SK-N-SH (cell line): ENCODE measurements at regions not wholly inside any gene's neighbourhood (a gene's known extent, or its start where the extent isn't known, plus 50 kb on each side); places are given as distances from the start of the nearest gene placed in this dataset.

Experiments
- CTCF ChIA-PET: fragments of 300-600, 350-600 bp; formaldehyde crosslinking; extraction: SDS; loops from one replicate; lab custom pipeline; 2021; lab: Yijun Ruan, JAX
- POLR2A ChIA-PET: fragments of 350-600 bp; sonication (Branson Sonifier 250); formaldehyde crosslinking; extraction: SDS; loops from one replicate; lab custom pipeline; 2020; ENCODE audit warnings: antibody characterized with exemption, inconsistent platforms; lab: Yijun Ruan, JAX
- DNase-seq: peaks from one replicate; pipeline ENCODE4 v3.0.0; 2012
- H2AFZ ChIP-seq: fragments of 200-600 bp; sonication (generic); 2 replicates; pipeline ENCODE4 v1.8.1; 2016; ENCODE audit warnings: antibody characterized with exemption, mild to moderate bottlenecking, low read depth
- H3F3A ChIP-seq: fragments of 200-600 bp; sonication (generic); replicated peaks from 2 replicates; pipeline ENCODE3; 2016; ENCODE audit warnings: antibody characterized with exemption, mild to moderate bottlenecking; ENCODE audit not compliant: insufficient read depth
- H3K27ac ChIP-seq, 2 experiments: fragments of 200-500 bp in 1 of 2; fragments of 200-600 bp in 1 of 2; sonication (Bioruptor generic) in 1 of 2; sonication (generic), shearing (Covaris generic) in 1 of 2; 2 replicates each; pipeline versions ENCODE4 v1.5.1 to v1.6.1; 2014 to 2016; ENCODE audit warnings: low read depth in 2 of 2, inconsistent platforms in 1 of 2, low read length in 1 of 2, mild to moderate bottlenecking in 1 of 2, mixed read lengths in 1 of 2
- H3K27me3 ChIP-seq: fragments of 200-600 bp; sonication (generic), shearing (Covaris generic); 2 replicates; pipeline ENCODE4 v1.6.1; 2016; ENCODE audit warnings: mixed run types; ENCODE audit not compliant: insufficient read depth
- H3K36me3 ChIP-seq, 2 experiments: fragments of 200-500 bp in 1 of 2; fragments of 200-600 bp in 1 of 2; sonication (Bioruptor generic) in 1 of 2; sonication (generic) in 1 of 2; replicated peaks in 1 of 2; 2 replicates each; pipeline versions ENCODE3 to v1.5.1; 2014 to 2016; ENCODE audit warnings: low read length in 1 of 2, mild to moderate bottlenecking in 1 of 2; ENCODE audit not compliant: insufficient read depth in 2 of 2, control insufficient read depth in 1 of 2
- H3K4me1 ChIP-seq, 2 experiments: fragments of 200-500 bp in 1 of 2; fragments of 200-600 bp in 1 of 2; sonication (Bioruptor generic) in 1 of 2; sonication (generic), shearing (Covaris generic) in 1 of 2; 2 replicates each; pipeline versions ENCODE4 v1.5.1 to v1.6.1; 2014 to 2016; ENCODE audit warnings: low read depth in 1 of 2, low read length in 1 of 2, mixed run types in 1 of 2; ENCODE audit not compliant: insufficient read depth in 2 of 2, control insufficient read depth in 1 of 2
- H3K4me2 ChIP-seq: fragments of 200-600 bp; sonication (generic), shearing (Covaris generic); 2 replicates; pipeline ENCODE4 v1.6.1; 2017; ENCODE audit warnings: mixed run types
- H3K4me3 ChIP-seq, 2 experiments: fragments of 200-500 bp in 1 of 2; fragments of 200-600 bp in 1 of 2; sonication (Bioruptor generic) in 1 of 2; sonication (generic), shearing (Covaris generic) in 1 of 2; 2 replicates each; pipeline versions ENCODE4 v1.5.1 to v1.8.1; 2014 to 2016; ENCODE audit warnings: low read depth in 2 of 2, inconsistent platforms in 1 of 2, low read length in 1 of 2, mild to moderate bottlenecking in 1 of 2, mixed read lengths in 1 of 2, moderate library complexity in 1 of 2
- H3K79me2 ChIP-seq: fragments of 200-600 bp; sonication (generic); 2 replicates; pipeline ENCODE4 v1.8.1; 2017; ENCODE audit warnings: mild to moderate bottlenecking; ENCODE audit not compliant: insufficient read depth
- H3K9ac ChIP-seq: fragments of 200-600 bp; sonication (generic); 2 replicates; pipeline ENCODE4 v1.6.1; 2017; ENCODE audit warnings: mixed run types
- H3K9me2 ChIP-seq: fragments of 200-600 bp; sonication (generic); 2 replicates; pipeline ENCODE4 v1.6.1; 2017; ENCODE audit warnings: mixed run types
- H3K9me3 ChIP-seq: fragments of 200-600 bp; sonication (generic); 2 replicates; pipeline ENCODE4 v1.6.1; 2017; ENCODE audit warnings: mixed run types, mild to moderate bottlenecking, moderate library complexity
- H4K20me1 ChIP-seq: fragments of 200-600 bp; sonication (generic); 2 replicates; pipeline ENCODE4 v1.6.1; 2017; ENCODE audit warnings: mild to moderate bottlenecking, mixed run types; ENCODE audit not compliant: insufficient read depth
- CHD2 ChIP-seq: fragments of 150-350 bp; IDR thresholded peaks from 2 replicates; pipeline ENCODE4 v1.6.1; 2018; ENCODE audit warnings: low read length; ENCODE audit not compliant: partially characterized antibody
- ELF1 ChIP-seq: IDR thresholded peaks from 2 replicates; pipeline ENCODE4 v1.4.0; 2012
- EP300 ChIP-seq, 2 experiments: IDR thresholded peaks; 2 replicates each; pipeline versions ENCODE4 v1.4.0 to v1.6.1; 2012; ENCODE audit warnings: borderline replicate concordance in 1 of 2, low read depth in 1 of 2, low read length in 1 of 2
- EZH2phosphoT487 ChIP-seq: fragments of 200-600 bp; sonication (generic); IDR thresholded peaks from 2 replicates; pipeline ENCODE4 v1.6.1; 2017; ENCODE audit warnings: low read depth, mixed run types, mild to moderate bottlenecking, antibody characterized with exemption, moderate library complexity, borderline replicate concordance
- FOSL2 ChIP-seq: IDR thresholded peaks from 2 replicates; pipeline ENCODE4 v1.4.0; 2012; ENCODE audit warnings: low read depth, mild to moderate bottlenecking, moderate library complexity, borderline replicate concordance
- FOXJ3 ChIP-seq: sonication (generic); formaldehyde crosslinking; IDR thresholded peaks from 2 replicates; pipeline ENCODE4 v1.5.1; 2020; ENCODE audit warnings: mild to moderate bottlenecking, missing genetic modification reagents
- FOXM1 ChIP-seq: IDR thresholded peaks from 2 replicates; pipeline ENCODE4 v1.4.0; 2012; ENCODE audit warnings: low read depth, mild to moderate bottlenecking
- GABPA ChIP-seq: IDR thresholded peaks from 2 replicates; pipeline ENCODE4 v1.4.0; 2012; ENCODE audit warnings: low read depth, mild to moderate bottlenecking
- GATA2 ChIP-seq: sonication (generic); formaldehyde crosslinking; IDR thresholded peaks from 2 replicates; pipeline ENCODE4 v1.5.0; 2020; ENCODE audit warnings: mild to moderate bottlenecking, missing genetic modification reagents
- JUND ChIP-seq: IDR thresholded peaks from 2 replicates; pipeline ENCODE4 v1.4.0; 2012
- MAX ChIP-seq: IDR thresholded peaks from 2 replicates; pipeline ENCODE4 v1.4.0; 2012; ENCODE audit warnings: low read depth
- MEF2A ChIP-seq: IDR thresholded peaks from 2 replicates; pipeline ENCODE4 v1.4.0; 2012; ENCODE audit warnings: low read depth, borderline replicate concordance
- NRF1 ChIP-seq: IDR thresholded peaks from 2 replicates; pipeline ENCODE4 v1.6.1; 2012; ENCODE audit warnings: low read depth, mild to moderate bottlenecking, low read length
- PBX3 ChIP-seq: IDR thresholded peaks from 2 replicates; pipeline ENCODE4; 2012
- RAD21 ChIP-seq: IDR thresholded peaks from 2 replicates; pipeline ENCODE4 v1.6.1; 2012; ENCODE audit warnings: mild to moderate bottlenecking, low read length
- RCOR1 ChIP-seq: fragments of 150-350 bp; IDR thresholded peaks from 2 replicates; pipeline ENCODE4 v1.6.1; 2017; ENCODE audit warnings: antibody characterized with exemption, low read length
- RFX5 ChIP-seq: IDR thresholded peaks from 2 replicates; pipeline ENCODE4 v1.6.1; 2012; ENCODE audit warnings: mild to moderate bottlenecking, improper control_type of control experiment, low read length
- RXRA ChIP-seq: IDR thresholded peaks from 2 replicates; pipeline ENCODE4 v1.4.0; 2012; ENCODE audit warnings: low read depth, mild to moderate bottlenecking, borderline replicate concordance
- SIN3A ChIP-seq: IDR thresholded peaks from 2 replicates; pipeline ENCODE4 v1.6.1; 2012; ENCODE audit warnings: low read depth, mild to moderate bottlenecking, low read length, moderate library complexity, borderline replicate concordance
- SMC3 ChIP-seq: IDR thresholded peaks from 2 replicates; pipeline ENCODE4 v1.6.1; 2012; ENCODE audit warnings: low read depth, low read length, improper control_type of control experiment
- TCF12 ChIP-seq: IDR thresholded peaks from 2 replicates; pipeline ENCODE4 v1.4.0; 2012
- TEAD4 ChIP-seq: IDR thresholded peaks from 2 replicates; pipeline ENCODE4 v1.4.0; 2012; ENCODE audit warnings: mild to moderate bottlenecking, borderline replicate concordance; ENCODE audit not compliant: insufficient read depth
- USF2 ChIP-seq: fragments of 150-350 bp; IDR thresholded peaks from 2 replicates; pipeline ENCODE4 v1.6.1; 2017; ENCODE audit warnings: antibody characterized with exemption, low read length, low read depth, borderline replicate concordance
- YY1 ChIP-seq: IDR thresholded peaks from 2 replicates; pipeline ENCODE4 v1.4.0; 2012; ENCODE audit warnings: low read depth, mild to moderate bottlenecking
- ZBTB33 ChIP-seq: IDR thresholded peaks from 2 replicates; pipeline ENCODE4 v1.4.0; 2012; ENCODE audit warnings: low read depth, borderline replicate concordance
- WGBS: methylation state at CpG from one replicate; pipeline ENCODE4 v1.1.6; 2017; ENCODE audit warnings: low lambda C conversion rate; 5-methylcytosine and 5-hydroxymethylcytosine counted together

- no peaks in the 10 kb centered on the region; a peak in 1 of 4 replicates for H3K4me1 ChIP-seq
- H3K27me3 ChIP-seq, result no peaks in the 10 kb centered on the region
- peak overlapping the region; percentile 9; the same call in 1 of the 2 replicates for H2AFZ ChIP-seq
- ChIA-PET CTCF (no interaction called here), POLR2A (no interaction called here)
- 32% methylated on average over 1 of the region's 1 CpG for WGBS
- no peak overlapping the region for H3K9ac ChIP-seq
- H3K9me2 ChIP-seq, result no peaks in the 10 kb centered on the region
- no peak for DNase-seq
- no peaks in the 10 kb centered on the region for H3F3A ChIP-seq
- no peaks in the 10 kb centered on the region for H3K36me3 ChIP-seq
- no peaks in the 10 kb centered on the region for H4K20me1 ChIP-seq
- H3K9me3 ChIP-seq, result no peaks in the 10 kb centered on the region
- H3K79me2 ChIP-seq, result no peaks in the 10 kb centered on the region
- no peak overlapping the region for H3K4me2 ChIP-seq
- no peak overlapping the region for H3K4me3 ChIP-seq
- TF ChIP-seq RXRA, result no peak
- no peak for TF ChIP-seq SMC3
- no peak for TF ChIP-seq FOXJ3 (CRISPR knock-in tag)
- no peak for TF ChIP-seq NRF1
- no peak for TF ChIP-seq TCF12
- no peak for TF ChIP-seq ELF1
- no peak for TF ChIP-seq GATA2
- no peak for TF ChIP-seq PBX3
- TF ChIP-seq MAX, result no peak
- TF ChIP-seq EP300 (IDR thresholded peaks at IDR 0.05; ENCODE audit: borderline replicate concordance in 1 of 2, low read depth in 1 of 2, low read length in 1 of 2), result no peak
- no peak for TF ChIP-seq CHD2
- TF ChIP-seq JUND, result no peak
- TF ChIP-seq USF2, result no peak
- TF ChIP-seq FOXM1, result no peak
- TF ChIP-seq TEAD4, result no peak
- no peak for TF ChIP-seq FOSL2
- no peak overlapping the region for H3K27ac ChIP-seq
Measured at GRCh38 chr13:83272652-83273240, 609.5 kb downstream of the SLITRK1 start.

- POLR2A ChIA-PET, result no interaction called here
- Histone ChIP-seq H3K4me1 (no peaks in the 10 kb centered on the region; a peak in 1 of 4 replicates), H3K27me3 (no peaks in the 10 kb centered on the region), H2AFZ (no peak overlapping the region; the same call in 1 of the 2 replicates), H3K4me3 (no peak overlapping the region), H3K9ac (no peak overlapping the region), H3K27ac (no peak overlapping the region), H3K79me2 (no peaks in the 10 kb centered on the region), H3K4me2 (no peak overlapping the region), H4K20me1 (no peaks in the 10 kb centered on the region), H3K9me3 (no peaks in the 10 kb centered on the region), H3F3A (no peaks in the 10 kb centered on the region), H3K36me3 (no peaks in the 10 kb centered on the region), H3K9me2 (no peaks in the 10 kb centered on the region)
- DNase-seq, result no peak
- 30% methylated on average over 1 of the region's 1 CpG for WGBS
- CTCF ChIA-PET, result no interaction called here
- TF ChIP-seq GATA2 (no peak), SMC3 (no peak), RCOR1 (no peak), RFX5 (no peak), YY1 (no peak), TCF12 (no peak), ELF1 (no peak), EP300 (IDR thresholded peaks at IDR 0.05; ENCODE audit: borderline replicate concordance in 1 of 2, low read depth in 1 of 2, low read length in 1 of 2) (no peak), FOXJ3 (CRISPR knock-in tag) (no peak), PBX3 (no peak), GABPA (no peak), ZBTB33 (no peak), SIN3A (no peak), MEF2A (no peak), EZH2phosphoT487 (no peak), RAD21 (no peak), CHD2 (no peak)
Measured at GRCh38 chr13:83272076-83272475, 610.2 kb downstream of the SLITRK1 start.
